ENCODE measurements at regions not wholly inside any gene's neighbourhood (a gene's known extent, or its start where the extent isn't known, plus 50 kb on each side); places are given as distances from the start of the nearest gene placed in this dataset.

DNA sequence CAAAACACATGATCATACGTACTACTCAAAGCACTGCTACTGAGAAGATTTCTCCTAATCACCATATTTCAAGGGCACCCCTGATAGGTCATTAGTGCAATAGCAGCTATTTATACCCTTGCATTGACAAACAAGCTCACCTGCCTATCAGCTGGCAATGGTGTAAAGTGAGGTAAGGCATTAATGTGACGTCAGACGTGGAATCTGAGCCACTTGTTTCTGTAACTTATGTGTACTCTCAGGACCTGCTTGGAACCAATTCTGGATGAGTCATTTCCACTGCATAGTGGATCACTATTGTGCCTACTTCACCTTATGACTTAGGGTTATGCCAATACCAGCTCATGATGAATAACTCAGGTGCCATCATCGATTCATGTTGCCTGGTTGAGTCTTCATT is 628.5 kb upstream of the CELF2 start:
- TF ChIP-seq, protein P1, sequence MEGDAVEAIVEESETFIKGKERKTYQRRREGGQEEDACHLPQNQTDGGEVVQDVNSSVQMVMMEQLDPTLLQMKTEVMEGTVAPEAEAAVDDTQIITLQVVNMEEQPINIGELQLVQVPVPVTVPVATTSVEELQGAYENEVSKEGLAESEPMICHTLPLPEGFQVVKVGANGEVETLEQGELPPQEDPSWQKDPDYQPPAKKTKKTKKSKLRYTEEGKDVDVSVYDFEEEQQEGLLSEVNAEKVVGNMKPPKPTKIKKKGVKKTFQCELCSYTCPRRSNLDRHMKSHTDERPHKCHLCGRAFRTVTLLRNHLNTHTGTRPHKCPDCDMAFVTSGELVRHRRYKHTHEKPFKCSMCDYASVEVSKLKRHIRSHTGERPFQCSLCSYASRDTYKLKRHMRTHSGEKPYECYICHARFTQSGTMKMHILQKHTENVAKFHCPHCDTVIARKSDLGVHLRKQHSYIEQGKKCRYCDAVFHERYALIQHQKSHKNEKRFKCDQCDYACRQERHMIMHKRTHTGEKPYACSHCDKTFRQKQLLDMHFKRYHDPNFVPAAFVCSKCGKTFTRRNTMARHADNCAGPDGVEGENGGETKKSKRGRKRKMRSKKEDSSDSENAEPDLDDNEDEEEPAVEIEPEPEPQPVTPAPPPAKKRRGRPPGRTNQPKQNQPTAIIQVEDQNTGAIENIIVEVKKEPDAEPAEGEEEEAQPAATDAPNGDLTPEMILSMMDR (IDR thresholded peaks at IDR 0.05; ENCODE audit: poor library complexity) = no peak
- TF ChIP-seq EZH2phosphoT487 (IDR thresholded peaks at IDR 0.05; ENCODE audit: low read depth, severe bottlenecking, unreplicated experiment) = no peak
